Sigmoid colon (tissue), 4 donors: ENCODE measurements at regions not wholly inside any gene's neighbourhood (a gene's known extent, or its start where the extent isn't known, plus 50 kb on each side); places are given as distances from the start of the nearest gene placed in this dataset.

Experiments used
- EP300 ChIP-seq, 4 donors: sonication (generic); formaldehyde crosslinking; IDR thresholded peaks; one replicate each; pipeline ENCODE4 v1.6.1; 2017; ENCODE audit warnings: antibody characterized with exemption in 4 of 4
- POLR2A ChIP-seq, 2 donors: fragments of 450-650 bp; IDR thresholded peaks; one replicate each; pipeline ENCODE4 v1.6.1; 2016; ENCODE audit warnings: antibody characterized with exemption in 2 of 2, mild to moderate bottlenecking in 2 of 2, moderate library complexity in 2 of 2
- POLR2AphosphoS5 ChIP-seq, 4 donors: sonication (generic); formaldehyde crosslinking; IDR thresholded peaks; one replicate each; pipeline ENCODE4 v1.6.1; 2017; ENCODE audit warnings: antibody characterized with exemption in 4 of 4
- TF ChIP-seq, protein P1 (sequence below), 4 experiments: fragments of 450-650 bp in 3 of 4; fragments of 200-600 bp in 1 of 4; IDR thresholded peaks; one replicate each; pipeline ENCODE4 v1.5.1; 2016 to 2019; ENCODE audit warnings: antibody characterized with exemption in 4 of 4, mild to moderate bottlenecking in 3 of 4, moderate library complexity in 2 of 4

- TF ChIP-seq, protein P1, sequence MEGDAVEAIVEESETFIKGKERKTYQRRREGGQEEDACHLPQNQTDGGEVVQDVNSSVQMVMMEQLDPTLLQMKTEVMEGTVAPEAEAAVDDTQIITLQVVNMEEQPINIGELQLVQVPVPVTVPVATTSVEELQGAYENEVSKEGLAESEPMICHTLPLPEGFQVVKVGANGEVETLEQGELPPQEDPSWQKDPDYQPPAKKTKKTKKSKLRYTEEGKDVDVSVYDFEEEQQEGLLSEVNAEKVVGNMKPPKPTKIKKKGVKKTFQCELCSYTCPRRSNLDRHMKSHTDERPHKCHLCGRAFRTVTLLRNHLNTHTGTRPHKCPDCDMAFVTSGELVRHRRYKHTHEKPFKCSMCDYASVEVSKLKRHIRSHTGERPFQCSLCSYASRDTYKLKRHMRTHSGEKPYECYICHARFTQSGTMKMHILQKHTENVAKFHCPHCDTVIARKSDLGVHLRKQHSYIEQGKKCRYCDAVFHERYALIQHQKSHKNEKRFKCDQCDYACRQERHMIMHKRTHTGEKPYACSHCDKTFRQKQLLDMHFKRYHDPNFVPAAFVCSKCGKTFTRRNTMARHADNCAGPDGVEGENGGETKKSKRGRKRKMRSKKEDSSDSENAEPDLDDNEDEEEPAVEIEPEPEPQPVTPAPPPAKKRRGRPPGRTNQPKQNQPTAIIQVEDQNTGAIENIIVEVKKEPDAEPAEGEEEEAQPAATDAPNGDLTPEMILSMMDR (IDR thresholded peaks at IDR 0.05): no peak
- no peak for TF ChIP-seq POLR2A (IDR thresholded peaks at IDR 0.05)
- no peak for TF ChIP-seq POLR2AphosphoS5 (IDR thresholded peaks at IDR 0.05)
- no peak for TF ChIP-seq EP300 (IDR thresholded peaks at IDR 0.05)
These were observed 92.0 kb downstream of the FAM43A start for GRCh38 chr3:194777729-194778128.
